HG03558 (cell line): ENCODE measurements at regions not wholly inside any gene's neighbourhood (a gene's known extent, or its start where the extent isn't known, plus 50 kb on each side); places are given as distances from the start of the nearest gene placed in this dataset.
"Not testable (repeated sequence)": the region's sequence is repeated elsewhere in the genome, so short reads cannot be mapped to it uniquely, and the experiment has no call there.

Experiments
- ATAC-seq: cut with Tn5 transposase; IDR thresholded peaks from one replicate; pipeline ENCODE4 v1.9.1; 2021; ENCODE audit warnings: moderate number of reproducible peaks; ENCODE audit not compliant: unreplicated experiment; ENCODE audit errors: extremely low read depth

GRCh38 chr22:48506506-48507145 lies 1321.0 kb downstream of the BRD1 start:
- no peak for ATAC-seq

GRCh38 chr22:48505891-48506290 lies 1321.8 kb downstream of the BRD1 start:
- no peak for ATAC-seq

- no peak for ATAC-seq
Observed at GRCh38 chr22:48504519-48505140, 1323.0 kb downstream of the BRD1 start.

GRCh38 chr22:48503876-48504275 lies 1323.8 kb downstream of the BRD1 start:
- no peak for ATAC-seq

- no peak for ATAC-seq
Observed at GRCh38 chr22:48503035-48503625, 1324.5 kb downstream of the BRD1 start.

GRCh38 chr22:48501231-48501750 lies 1326.4 kb downstream of the BRD1 start:
- no peak for ATAC-seq

GRCh38 chr22:48500471-48501230 lies 1327.0 kb downstream of the BRD1 start:
- ATAC-seq = no peak

- no peak for ATAC-seq
Observed at GRCh38 chr22:48499456-48500425, 1327.9 kb downstream of the BRD1 start.

GRCh38 chr22:48498526-48499331 lies 1328.9 kb downstream of the BRD1 start:
- ATAC-seq = no peak

GRCh38 chr22:48497743-48498520 lies 1329.7 kb downstream of the BRD1 start:
- not testable (repeated sequence) for ATAC-seq

- no peak for ATAC-seq
Observed at GRCh38 chr22:48496987-48497650, 1330.6 kb downstream of the BRD1 start.

GRCh38 chr22:48496226-48496845 lies 1331.3 kb downstream of the BRD1 start:
- no peak for ATAC-seq

- no peak for ATAC-seq
Observed at GRCh38 chr22:48495751-48496080, 1332.0 kb downstream of the BRD1 start.

- no peak for ATAC-seq
Observed at GRCh38 chr22:48494968-48495750, 1332.5 kb downstream of the BRD1 start.

- no peak for ATAC-seq
Observed at GRCh38 chr22:48494256-48494967, 1333.3 kb downstream of the BRD1 start.

GRCh38 chr22:48493733-48494132 lies 1333.9 kb downstream of the BRD1 start:
- no peak for ATAC-seq
